IMR-90 (cell line): ENCODE measurements at regions not wholly inside any gene's neighbourhood (a gene's known extent, or its start where the extent isn't known, plus 50 kb on each side); places are given as distances from the start of the nearest gene placed in this dataset.

Source experiments
- ATAC-seq: fragments of 200-7000 bp; cut with Tn5 transposase; 2 replicates; pipeline ENCODE4 v1.9.1; 2020; ENCODE audit warnings: low read depth, mild to moderate bottlenecking, moderate library complexity
- BruUV-seq: library from RNA; stranded (reverse); fragments of 400-500 nt; replicated peaks from 2 replicates; lab custom pipeline; 2021; lab: Mats Ljungman, UMichigan
- CTCF ChIA-PET: fragments of 300-600 bp; formaldehyde crosslinking; extraction: SDS; loops from one replicate; lab custom pipeline; 2021; ENCODE audit warnings: antibody characterized with exemption; lab: Yijun Ruan, JAX
- POLR2A ChIA-PET: fragments of 300-600 bp; sonication (Branson Sonifier 250); formaldehyde crosslinking; loops from one replicate; lab custom pipeline; 2022; ENCODE audit warnings: antibody characterized with exemption; ENCODE audit not compliant: unreplicated experiment; lab: Charles Lee
- DNase-seq: peaks from one replicate; pipeline ENCODE4 v3.0.0; 2013
- H2AFZ ChIP-seq: replicated peaks from 2 replicates; pipeline ENCODE3; 2013; ENCODE audit warnings: low read length, mild to moderate bottlenecking; ENCODE audit not compliant: poor library complexity
- H2AK5ac ChIP-seq: 2 replicates; pipeline ENCODE4 v1.6.1; 2013; ENCODE audit warnings: low read depth, low read length, inconsistent platforms
- H2AK9ac ChIP-seq: replicated peaks from 2 replicates; pipeline ENCODE3; 2013; ENCODE audit warnings: mild to moderate bottlenecking, low read depth, low read length, moderate library complexity; ENCODE audit not compliant: poor library complexity
- H2BK120ac ChIP-seq: 2 replicates; pipeline ENCODE4 v1.6.1; 2013; ENCODE audit warnings: low read depth, low read length, inconsistent platforms
- H2BK15ac ChIP-seq: 3 replicates; pipeline ENCODE4 v1.6.1; 2013; ENCODE audit warnings: low read depth, low read length, inconsistent platforms
- H2BK20ac ChIP-seq: 2 replicates; pipeline ENCODE4 v1.6.1; 2013; ENCODE audit warnings: low read depth, mild to moderate bottlenecking, inconsistent platforms, low read length, moderate library complexity
- H2BK5ac ChIP-seq: 2 replicates; pipeline ENCODE4 v1.6.1; 2013; ENCODE audit warnings: mild to moderate bottlenecking, low read depth, low read length, inconsistent platforms; ENCODE audit not compliant: poor library complexity, severe bottlenecking
- H3K14ac ChIP-seq: replicated peaks from 2 replicates; pipeline ENCODE4 v1.6.1; 2013; ENCODE audit warnings: low read depth, low read length, inconsistent platforms
- H3K18ac ChIP-seq: 2 replicates; pipeline ENCODE4 v1.6.1; 2013; ENCODE audit warnings: low read depth, low read length, control low read depth
- H3K23ac ChIP-seq: 2 replicates; pipeline ENCODE4 v1.6.1; 2013; ENCODE audit warnings: low read depth, low read length, inconsistent platforms
- H3K27ac ChIP-seq: 2 replicates; pipeline ENCODE4 v1.5.1; 2013; ENCODE audit warnings: mild to moderate bottlenecking, control low read depth, low read length; ENCODE audit not compliant: insufficient read depth
- H3K27me3 ChIP-seq: 2 replicates; pipeline ENCODE4 v1.6.1; 2013; ENCODE audit warnings: low read length; ENCODE audit not compliant: control insufficient read depth, insufficient read depth
- H3K36me3 ChIP-seq: 2 replicates; pipeline ENCODE4 v1.6.1; 2013; ENCODE audit warnings: low read length, mixed read lengths; ENCODE audit not compliant: control insufficient read depth, insufficient read depth
- H3K4ac ChIP-seq: 2 replicates; pipeline ENCODE4 v1.6.1; 2013; ENCODE audit warnings: low read depth, low read length, inconsistent platforms
- H3K4me1 ChIP-seq: 2 replicates; pipeline ENCODE4 v1.6.1; 2013; ENCODE audit warnings: low read length, mixed read lengths; ENCODE audit not compliant: control insufficient read depth, insufficient read depth
- H3K4me2 ChIP-seq: 2 replicates; pipeline ENCODE4 v1.6.1; 2013; ENCODE audit warnings: low read depth, mild to moderate bottlenecking, control low read depth, low read length, moderate library complexity
- H3K4me3 ChIP-seq: 2 replicates; pipeline ENCODE4 v1.5.1; 2013; ENCODE audit warnings: low read depth, mild to moderate bottlenecking, control low read depth, low read length, moderate library complexity; ENCODE audit not compliant: insufficient read depth
- H3K56ac ChIP-seq: 2 replicates; pipeline ENCODE4 v1.6.1; 2013; ENCODE audit warnings: low read length, inconsistent platforms; ENCODE audit not compliant: insufficient read depth; ENCODE audit errors: extremely low read depth
- H3K79me1 ChIP-seq, 2 experiments: 2 replicates each; pipeline ENCODE4 v1.6.1; 2013; ENCODE audit warnings: low read length in 2 of 2, inconsistent platforms in 1 of 2, low read depth in 1 of 2
- H3K9ac ChIP-seq: 2 replicates; pipeline ENCODE4 v1.6.1; 2013; ENCODE audit warnings: low read depth, low read length, control low read depth
- H3K9me1 ChIP-seq: 2 replicates; pipeline ENCODE4 v1.6.1; 2013; ENCODE audit warnings: low read length, inconsistent platforms; ENCODE audit not compliant: insufficient read depth
- H3K9me3 ChIP-seq: 2 replicates; pipeline ENCODE4 v1.6.1; 2013; ENCODE audit warnings: low read length; ENCODE audit not compliant: control insufficient read depth, insufficient read depth
- H4K20me1 ChIP-seq: 2 replicates; pipeline ENCODE4 v1.6.1; 2013; ENCODE audit warnings: low read length, inconsistent platforms; ENCODE audit not compliant: insufficient read depth
- H4K5ac ChIP-seq: 2 replicates; pipeline ENCODE4 v1.6.1; 2013; ENCODE audit warnings: mild to moderate bottlenecking, low read depth, low read length, control low read depth
- H4K8ac ChIP-seq, 2 experiments: 2 replicates each; pipeline ENCODE4 v1.6.1; 2013; ENCODE audit warnings: low read depth in 2 of 2, low read length in 2 of 2, control low read depth in 1 of 2, inconsistent platforms in 1 of 2
- H4K91ac ChIP-seq: 2 replicates; pipeline ENCODE4 v1.6.1; 2013; ENCODE audit warnings: low read depth, low read length, inconsistent platforms; ENCODE audit not compliant: insufficient read depth
- NFE2L2 ChIP-seq: fragments of 150-350 bp; IDR thresholded peaks from 2 replicates; pipeline ENCODE4 v1.6.1; 2016; ENCODE audit warnings: low read depth, mild to moderate bottlenecking, low read length
- RAD21 ChIP-seq: IDR thresholded peaks from 2 replicates; pipeline ENCODE4 v1.6.1; 2012; ENCODE audit warnings: low read length, improper control_type of control experiment
- SMC3 ChIP-seq: fragments of 150-350 bp; IDR thresholded peaks from 2 replicates; pipeline ENCODE4 v1.6.1; 2016; ENCODE audit warnings: low read depth, mild to moderate bottlenecking, antibody characterized with exemption, low read length, moderate library complexity
- WGBS, 2 experiments: methylation state at CpG; one replicate each; pipeline versions ENCODE4 v1.1.5 to v1.1.7; 2013; ENCODE audit warnings: missing lambda C conversion rate in 2 of 2; ENCODE audit not compliant: insufficient read length in 1 of 2; ENCODE audit errors: extremely low coverage in 2 of 2; 5-methylcytosine and 5-hydroxymethylcytosine counted together
- dilution Hi-C: fragments of 300-500 bp; cut with HindIII; formaldehyde crosslinking; loops from one replicate; pipeline ENCODE4 v1.14.3; 2018; ENCODE audit warnings: low sequenced_read_pairs; ENCODE audit not compliant: unreplicated experiment
- in situ Hi-C: fragments of 300-500 bp; cut with MboI; formaldehyde crosslinking; loops from 3 replicates; pipeline ENCODE4 v1.14.3; 2019; ENCODE audit warnings: low sequenced_read_pairs, inconsistent platforms, mixed read lengths
- intact Hi-C: fragments of 100-400 bp; cut with micrococcal nuclease; formaldehyde crosslinking; loops from 2 replicates; pipeline ENCODE4 v1.10.0; 2022

GRCh38 chr18:6478121-6478520, 63.4 kb upstream of the L3MBTL4 start:
- H3K27me3 ChIP-seq = no peaks in the 10 kb centered on the region
- H4K8ac ChIP-seq = no peak overlapping the region
- ATAC-seq (no peak), DNase-seq (no peak)
- H4K91ac ChIP-seq = no peak overlapping the region
- H3K23ac ChIP-seq = no peak overlapping the region
- POLR2A ChIA-PET = no interaction called here
- H3K9me1 ChIP-seq = no peaks in the 10 kb centered on the region
- no peak overlapping the region for H2BK20ac ChIP-seq
- no peak overlapping the region for H3K18ac ChIP-seq
- no peaks in the 10 kb centered on the region for H3K4me1 ChIP-seq
- no peak overlapping the region for H3K4me2 ChIP-seq
- no peaks in the 10 kb centered on the region; the same call in 1 of the 2 replicates for H4K20me1 ChIP-seq
- dilution Hi-C loops (no loop called here), intact Hi-C loops (no loop called here), in situ Hi-C loops (no loop called here)
- H2BK15ac ChIP-seq = no peak overlapping the region
- no TSS peak for BruUV-seq
- no peak overlapping the region for H2AFZ ChIP-seq
- no peak overlapping the region for H3K27ac ChIP-seq
- H3K4ac ChIP-seq = no peak overlapping the region
- no peak overlapping the region for H3K4me3 ChIP-seq
- no peak overlapping the region for H2BK5ac ChIP-seq
- H3K56ac ChIP-seq = no peak overlapping the region
- no peak overlapping the region for H4K5ac ChIP-seq
- H3K14ac ChIP-seq = no peak overlapping the region
- no peaks in the 10 kb centered on the region for H3K36me3 ChIP-seq
- CTCF ChIA-PET = no interaction called here
- H2BK120ac ChIP-seq = no peak overlapping the region
- 76% methylated on average over 4 of the region's 6 CpGs; no CpG with 5 or more reads in 1 of the 2 experiments for WGBS, 2 experiments
- no peak overlapping the region for H3K9ac ChIP-seq
- H3K79me1 ChIP-seq = no peaks in the 10 kb centered on the region
- H3K9me3 ChIP-seq = no peaks in the 10 kb centered on the region
- no peak overlapping the region for H2AK5ac ChIP-seq
- H2AK9ac ChIP-seq = no peak overlapping the region
- no peak for TF ChIP-seq SMC3
- no peak for TF ChIP-seq RAD21
- no peak for TF ChIP-seq NFE2L2
